DMS53 treated with DMSO at 0.1 percent for 48 hours (cell line): ENCODE measurements at regions not wholly inside any gene's neighbourhood (a gene's known extent, or its start where the extent isn't known, plus 50 kb on each side); places are given as distances from the start of the nearest gene placed in this dataset.
"Not testable (repeated sequence)": the region's sequence is repeated elsewhere in the genome, so short reads cannot be mapped to it uniquely, and the experiment has no call there.

ENCODE experiments used
- DNase-seq: peaks from one replicate; lab custom pipeline; 2025; ENCODE audit not compliant: unreplicated experiment; lab: John Stamatoyannopoulos, UW

- DNase-seq: no peak
Measured at GRCh38 chr10:53543410-53543809, 770.8 kb upstream of the MBL2 start.

GRCh38 chr10:53537508-53537907 lies 764.9 kb upstream of the MBL2 start:
- DNase-seq: no peak

DNA sequence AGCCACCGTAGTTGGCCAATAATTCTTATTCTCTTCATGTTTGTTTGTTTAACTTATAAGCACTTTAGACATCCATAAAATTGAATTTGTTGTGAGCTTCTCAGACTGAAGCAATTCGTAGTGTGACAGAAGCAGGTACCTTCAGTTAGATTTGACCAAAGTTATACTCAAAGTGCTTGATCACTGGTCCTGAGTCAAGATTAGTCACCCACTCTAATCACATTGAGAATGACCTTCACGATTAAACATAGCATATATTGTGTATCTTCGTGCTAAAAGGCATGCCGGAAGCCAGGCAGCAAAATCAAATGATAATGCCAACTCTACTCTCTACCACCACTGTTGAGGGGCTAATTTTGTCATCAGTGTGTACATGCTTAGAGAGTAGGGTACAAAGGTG lies 763.7 kb upstream of the MBL2 start:
- peak; percentile 10 for DNase-seq

GRCh38 chr10:53534428-53534827 lies 761.8 kb upstream of the MBL2 start:
- no peak for DNase-seq

- no peak for DNase-seq
Measured at GRCh38 chr10:53528974-53529373, 756.4 kb upstream of the MBL2 start.

GRCh38 chr10:53521046-53521445 lies 748.5 kb upstream of the MBL2 start:
- DNase-seq: no peak

- DNase-seq: no peak
Measured at GRCh38 chr10:53508197-53508596, 735.6 kb upstream of the MBL2 start.

DNA sequence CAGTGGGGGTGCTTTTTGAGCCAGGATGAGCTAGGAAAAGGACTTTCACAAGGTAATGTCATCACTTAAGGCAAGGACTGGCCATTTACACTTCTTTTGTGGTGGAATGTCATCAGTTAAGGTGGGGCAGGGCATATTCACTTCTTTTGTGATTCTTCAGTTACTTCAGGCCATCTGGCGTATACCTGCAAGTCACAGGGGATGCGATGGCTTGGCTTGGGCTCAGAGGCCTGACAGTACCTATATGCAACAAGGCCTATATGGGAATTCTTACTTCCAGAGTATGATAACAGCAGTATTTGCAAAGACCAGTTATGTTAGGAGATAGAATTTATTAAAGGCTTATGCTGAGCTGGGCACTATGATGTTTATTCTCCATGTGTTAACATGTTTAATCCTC lies 731.9 kb upstream of the MBL2 start:
- DNase-seq: not testable (repeated sequence)

- DNase-seq: no peak
Measured at GRCh38 chr10:53491774-53492173, 719.2 kb upstream of the MBL2 start.

DNA sequence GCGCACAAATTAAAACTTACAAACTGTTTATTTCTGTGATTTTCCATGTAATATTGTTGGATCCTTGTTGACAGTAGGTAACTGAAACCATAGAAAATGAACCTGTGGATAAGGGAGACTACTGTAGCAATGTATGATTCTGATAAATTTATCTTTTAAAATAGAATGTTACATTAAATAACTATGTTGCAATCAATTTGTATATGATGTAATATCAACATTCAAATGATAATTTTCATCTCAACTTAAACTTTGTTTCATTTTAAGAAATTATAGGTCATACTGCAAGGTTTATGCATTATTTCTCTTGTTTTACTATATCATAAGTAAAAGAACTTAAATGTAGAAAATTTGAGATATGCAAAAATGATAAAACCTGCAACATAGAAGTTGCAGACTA lies 718.0 kb upstream of the MBL2 start:
- no peak for DNase-seq

GRCh38 chr10:53489335-53490182 lies 717.0 kb upstream of the MBL2 start:
- no peak for DNase-seq

GRCh38 chr10:53487019-53487983 lies 714.7 kb upstream of the MBL2 start:
- DNase-seq: no peak

DNA sequence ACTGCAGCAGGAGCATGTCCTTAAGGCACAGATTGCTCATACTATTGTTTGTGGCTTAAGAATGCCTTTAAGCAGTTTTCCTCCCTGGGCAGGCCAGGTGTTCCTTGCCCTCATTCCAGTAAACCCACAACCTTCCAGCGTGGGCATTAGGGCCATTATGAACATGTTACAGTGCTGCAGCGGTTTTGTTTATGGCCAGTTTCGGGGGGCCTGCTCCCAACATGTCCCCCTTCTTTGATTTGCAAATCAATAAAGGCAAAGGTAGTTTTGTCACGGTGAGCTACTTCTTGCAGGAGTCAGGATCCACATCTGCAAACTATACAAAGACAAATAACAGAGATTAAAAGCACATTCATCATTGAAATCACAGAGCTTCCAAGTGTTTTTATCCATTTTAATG lies 712.8 kb upstream of the MBL2 start:
- DNase-seq: not testable (repeated sequence)

GRCh38 chr10:53479365-53479764 lies 706.8 kb upstream of the MBL2 start:
- DNase-seq: no peak

DNA sequence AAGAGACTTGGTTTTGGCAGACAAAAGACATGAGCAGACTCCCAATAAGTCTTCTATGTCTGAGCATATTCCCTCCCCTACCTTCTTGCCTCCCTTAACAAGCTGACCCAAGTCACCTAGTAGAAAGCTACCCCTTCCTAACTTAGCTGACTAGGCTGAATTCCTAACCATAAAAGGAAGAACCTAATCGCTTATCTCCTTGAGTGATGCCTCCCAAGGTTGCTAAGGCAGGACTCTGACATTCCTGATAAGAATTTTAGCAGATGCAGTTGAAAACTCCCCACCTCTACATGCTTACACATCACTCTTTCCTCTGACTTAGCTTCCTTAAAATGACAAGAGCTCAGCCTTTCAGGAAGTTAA lies 704.7 kb upstream of the MBL2 start:
- no peak for DNase-seq

GRCh38 chr10:53476650-53477312 lies 704.2 kb upstream of the MBL2 start:
- no peak for DNase-seq

- peak; percentile 10 for DNase-seq
Measured at GRCh38 chr10:53469383-53469782, 696.8 kb upstream of the MBL2 start.

DNA sequence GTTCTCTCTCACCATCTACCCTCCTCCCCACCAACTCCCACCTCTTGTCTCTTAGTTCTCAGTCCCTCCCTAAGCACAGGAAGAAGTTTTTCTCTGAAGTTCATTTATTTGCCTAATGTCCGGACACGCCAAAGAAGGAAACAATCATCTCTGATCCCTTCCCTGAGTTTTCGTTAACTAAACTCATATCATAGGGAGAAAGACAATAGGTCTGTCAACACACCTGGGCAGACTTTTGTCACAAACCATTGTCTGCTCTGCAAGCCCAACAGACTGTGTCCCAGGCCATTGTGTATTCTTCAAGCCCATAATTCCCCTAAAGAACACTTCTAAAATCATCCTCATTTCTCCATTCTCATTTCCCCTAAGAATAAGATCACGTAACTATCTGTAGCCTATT lies 691.0 kb upstream of the MBL2 start:
- peak; percentile 13 for DNase-seq

DNA sequence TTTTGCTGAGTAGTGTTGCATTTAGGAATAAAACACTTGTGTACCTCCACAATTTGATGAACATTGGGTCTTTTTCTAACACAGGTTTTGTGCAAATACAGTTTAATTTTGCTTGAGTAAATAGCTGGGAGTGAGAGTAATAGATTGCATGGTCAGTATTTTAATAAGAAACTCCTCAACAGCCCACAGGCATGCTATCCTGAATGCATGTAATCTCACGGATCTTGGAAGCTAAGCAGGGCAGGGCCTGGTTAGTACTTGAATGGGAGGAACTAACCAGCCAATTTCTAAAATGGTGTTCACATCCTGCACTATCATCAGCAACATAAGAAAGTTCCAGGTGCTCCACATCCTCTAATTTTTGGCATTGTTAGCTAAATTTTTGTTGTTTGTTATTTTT lies 685.4 kb upstream of the MBL2 start:
- no peak for DNase-seq

GRCh38 chr10:53453196-53453595 lies 680.6 kb upstream of the MBL2 start:
- no peak for DNase-seq

DNA sequence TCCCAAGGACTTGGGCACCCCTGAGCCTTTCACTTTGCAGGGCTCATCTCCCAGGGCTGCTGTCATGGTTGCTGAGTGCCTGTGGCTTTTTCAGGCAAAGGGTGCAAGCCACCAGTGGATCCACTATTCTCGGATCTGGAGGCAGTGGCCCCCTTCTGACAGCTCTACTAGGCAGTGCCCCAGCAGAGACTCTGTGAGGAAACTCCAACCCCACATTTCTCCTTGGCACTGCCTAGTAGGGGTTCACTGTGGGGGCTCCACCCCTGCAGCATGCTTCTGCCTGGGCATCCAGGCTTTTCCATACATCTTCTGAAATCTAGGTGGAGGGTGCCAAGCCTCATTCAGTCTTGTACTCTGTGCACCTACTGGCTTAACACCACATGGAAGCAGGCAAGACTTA lies 675.0 kb upstream of the MBL2 start:
- no peak for DNase-seq

GRCh38 chr10:53441843-53442242 lies 669.3 kb upstream of the MBL2 start:
- no peak for DNase-seq
